ENCODE measurements at regions not wholly inside any gene's neighbourhood (a gene's known extent, or its start where the extent isn't known, plus 50 kb on each side); places are given as distances from the start of the nearest gene placed in this dataset.
"Not testable (repeated sequence)": the region's sequence is repeated elsewhere in the genome, so short reads cannot be mapped to it uniquely, and the experiment has no call there.

DNA sequence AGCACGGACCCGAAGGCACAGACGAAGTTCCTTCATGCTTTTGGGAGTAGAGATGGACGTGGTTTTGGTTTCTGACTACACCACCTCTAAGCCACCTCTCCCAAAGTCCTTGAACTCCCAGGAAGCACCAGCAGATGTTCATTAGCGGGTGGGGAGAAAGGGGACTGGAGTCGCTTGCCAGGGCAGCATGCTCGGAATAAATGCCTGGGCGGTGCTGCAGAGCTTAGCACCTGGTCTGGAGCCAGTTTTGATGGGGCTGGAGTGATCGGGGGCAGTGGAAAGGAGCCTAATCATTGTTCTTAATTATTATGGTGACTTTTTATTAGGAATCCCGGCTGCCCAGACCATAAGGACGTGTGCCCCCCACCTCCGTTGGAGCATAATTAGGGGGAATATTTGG, 220.8 kb downstream of the TFCP2L1 start:
- DNase-seq: no peak

DNA sequence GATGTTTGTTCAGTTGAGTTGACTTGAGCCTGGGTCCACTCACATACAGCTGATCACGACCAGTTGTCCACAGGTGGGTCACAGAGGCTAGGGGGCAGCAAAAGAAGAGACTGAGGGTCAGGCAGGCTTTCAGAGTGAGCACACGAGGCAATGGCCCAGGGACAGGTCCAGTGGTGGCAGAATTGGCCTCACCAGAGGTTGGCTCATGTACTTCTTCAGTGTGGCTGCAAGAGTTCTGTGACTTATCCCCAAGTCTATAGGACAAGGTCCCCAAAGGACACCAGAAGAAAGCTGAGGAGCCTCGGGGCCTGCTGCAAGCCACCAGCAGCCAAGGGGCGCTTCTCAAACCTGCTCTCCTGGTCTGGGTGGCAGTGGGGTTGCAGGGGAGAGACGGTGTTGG, 219.8 kb downstream of the TFCP2L1 start:
- DNase-seq: no peak

DNA sequence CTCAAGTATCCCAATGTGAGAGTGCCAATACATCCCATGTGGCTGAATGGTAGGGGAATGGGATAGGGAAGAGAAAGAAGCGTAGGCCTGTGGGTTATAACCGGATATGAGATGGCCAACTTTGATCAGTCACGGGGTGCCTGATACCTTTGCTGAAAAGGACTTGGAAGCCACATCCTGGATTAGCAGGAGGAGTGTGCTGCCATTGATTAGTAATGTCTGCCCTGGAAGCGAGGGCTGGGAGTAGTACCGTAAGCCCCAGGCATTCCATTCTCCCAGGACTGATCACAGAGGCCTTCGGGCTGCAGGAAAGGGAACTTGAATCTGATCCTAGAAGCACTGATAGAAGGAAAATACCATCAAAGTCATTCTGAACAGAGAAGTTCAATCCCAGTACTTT, 218.5 kb downstream of the TFCP2L1 start:
- DNase-seq: no peak

DNA sequence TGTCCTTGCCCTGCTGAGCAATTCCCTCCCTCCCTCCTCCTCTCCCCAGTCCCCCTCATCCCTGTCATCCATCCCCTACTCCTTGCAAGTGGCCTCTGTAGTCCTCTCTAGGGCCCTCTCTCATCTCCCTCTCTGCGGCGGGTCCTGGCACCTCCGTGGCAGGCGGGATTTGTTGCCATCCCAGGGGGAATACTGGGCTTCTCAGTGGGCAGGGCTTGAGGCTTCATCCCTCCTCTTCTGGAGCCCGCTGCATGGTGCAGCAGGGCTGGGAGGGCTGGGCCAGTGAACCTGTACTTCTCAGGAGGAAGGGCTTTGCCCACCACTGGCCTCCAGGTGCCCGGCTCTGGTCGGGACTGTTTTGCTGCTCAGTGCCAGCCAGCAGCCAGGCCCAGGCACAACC, 216.2 kb downstream of the TFCP2L1 start:
- no peak for DNase-seq

DNA sequence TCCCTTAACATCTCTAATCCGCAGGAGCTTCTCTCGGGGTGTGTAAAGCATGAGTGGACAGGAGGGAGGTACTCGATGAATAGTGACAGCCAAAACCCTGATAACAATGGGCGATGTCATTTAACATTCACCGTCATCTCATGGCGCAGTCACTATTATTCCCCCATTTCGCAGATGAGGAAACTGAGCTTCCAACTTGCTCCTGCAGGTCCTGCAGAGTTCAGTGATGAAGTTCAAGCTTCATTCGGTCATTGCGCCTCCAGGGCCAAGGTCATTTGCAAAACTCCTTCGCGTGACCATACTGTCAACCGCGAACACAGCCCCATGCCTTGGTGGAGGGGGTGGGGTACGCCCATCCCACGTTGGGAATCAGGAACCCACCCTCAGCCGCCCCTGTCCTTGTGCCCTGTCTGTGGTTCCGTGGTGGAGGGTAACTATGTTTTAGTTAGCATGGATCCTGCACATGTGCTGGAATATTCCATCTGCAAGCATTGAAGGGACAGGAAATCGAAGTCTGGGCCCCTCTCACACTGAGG, 215.5 kb downstream of the TFCP2L1 start:
- DNase-seq: no peak

DNA sequence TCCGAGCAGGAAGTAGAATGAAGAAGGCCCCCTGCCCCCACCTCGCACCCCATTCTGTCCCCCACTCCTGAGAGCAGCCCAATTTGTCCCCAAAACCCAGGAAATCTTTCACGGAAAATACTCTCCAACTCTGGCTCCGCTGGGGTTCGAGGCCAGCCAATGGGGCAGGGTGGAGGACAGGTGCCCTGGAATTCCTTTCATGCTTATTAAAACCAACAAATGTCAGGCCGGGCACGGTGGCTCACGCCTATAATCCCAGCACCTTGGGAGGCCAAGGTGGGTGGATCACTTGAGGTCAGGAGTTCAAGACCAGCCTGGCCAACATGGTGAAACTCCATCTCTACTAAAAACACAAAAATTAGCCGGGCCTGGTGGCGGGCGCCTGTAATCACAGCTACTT, 214.9 kb downstream of the TFCP2L1 start:
- not testable (repeated sequence) for DNase-seq

DNA sequence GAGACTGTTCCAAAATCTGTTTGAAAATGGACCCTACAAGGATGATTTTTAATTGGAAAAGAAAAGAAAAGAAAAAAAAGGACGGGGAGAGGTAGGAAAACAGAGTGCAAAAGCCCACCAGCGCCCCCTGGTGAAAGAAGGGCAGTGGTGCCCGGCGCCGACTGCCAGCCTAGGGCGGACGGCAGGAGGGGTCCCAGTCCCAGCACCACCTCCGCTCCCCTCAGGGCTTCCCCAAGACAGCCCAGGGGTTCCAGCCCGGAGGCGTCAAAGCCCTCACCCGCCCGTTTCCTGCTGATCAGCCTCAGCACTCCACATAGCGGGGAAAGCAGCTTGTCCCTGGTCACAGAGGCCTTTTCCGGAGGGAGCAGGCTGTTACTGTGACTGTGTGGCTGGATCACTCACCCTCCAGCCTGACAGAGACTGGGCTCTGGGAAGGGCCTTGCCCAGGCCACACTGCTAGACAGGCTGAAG, 213.9 kb downstream of the TFCP2L1 start:
- DNase-seq: no peak

DNA sequence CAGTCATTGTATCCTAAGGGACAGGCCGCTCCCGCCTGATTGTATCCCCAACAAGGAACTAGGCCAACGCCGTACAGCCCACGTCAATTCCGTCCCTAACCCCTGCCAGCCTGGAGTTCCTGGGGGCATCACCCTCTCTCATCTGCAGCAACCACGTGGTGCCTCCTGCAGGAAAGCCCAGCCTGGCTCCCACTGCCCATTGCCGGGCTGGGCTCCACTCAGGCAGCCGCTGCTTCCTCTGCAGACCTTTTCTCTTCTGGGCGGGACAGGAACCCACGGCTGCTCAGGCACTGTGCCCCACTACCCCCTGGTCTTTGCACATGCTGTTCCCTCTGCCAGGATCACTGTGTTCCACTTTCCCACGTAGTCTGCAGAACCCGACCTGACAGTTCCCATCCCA, 212.2 kb downstream of the TFCP2L1 start:
- no peak for DNase-seq

DNA sequence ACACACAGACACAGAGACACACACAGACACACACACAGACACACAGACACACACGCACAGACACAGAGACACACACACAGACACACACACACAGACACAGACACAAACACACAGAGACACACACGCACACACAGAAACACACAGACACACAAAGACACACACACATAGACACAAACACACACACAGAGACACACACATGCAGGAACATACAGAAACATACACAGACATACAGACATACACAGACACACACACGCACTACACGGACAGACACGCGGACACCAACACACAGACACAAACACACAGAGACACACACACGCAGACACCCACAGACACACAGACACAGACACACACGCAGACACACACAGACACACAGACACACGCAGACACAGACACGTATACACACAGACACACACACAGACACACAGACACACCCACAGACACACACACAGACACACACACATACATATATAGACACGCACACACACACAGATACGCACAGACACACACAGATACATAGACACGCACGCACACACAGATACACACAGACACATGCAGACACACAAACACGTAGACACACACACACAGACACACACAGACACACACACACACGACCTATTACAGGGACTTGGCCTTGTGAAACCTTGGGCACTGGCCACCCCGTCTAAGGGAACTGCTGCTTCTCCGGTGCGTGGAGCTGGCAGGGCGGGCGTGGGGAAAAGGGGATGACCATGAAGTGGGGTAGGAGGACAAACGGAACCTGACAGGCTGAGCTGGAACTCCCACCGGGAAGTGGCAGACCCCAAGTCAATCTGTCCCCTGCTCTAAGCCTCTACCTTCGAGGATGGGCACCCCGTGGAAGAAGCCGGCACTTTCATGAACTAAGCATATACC, 211.4 kb downstream of the TFCP2L1 start:
- DNase-seq: no peak

DNA sequence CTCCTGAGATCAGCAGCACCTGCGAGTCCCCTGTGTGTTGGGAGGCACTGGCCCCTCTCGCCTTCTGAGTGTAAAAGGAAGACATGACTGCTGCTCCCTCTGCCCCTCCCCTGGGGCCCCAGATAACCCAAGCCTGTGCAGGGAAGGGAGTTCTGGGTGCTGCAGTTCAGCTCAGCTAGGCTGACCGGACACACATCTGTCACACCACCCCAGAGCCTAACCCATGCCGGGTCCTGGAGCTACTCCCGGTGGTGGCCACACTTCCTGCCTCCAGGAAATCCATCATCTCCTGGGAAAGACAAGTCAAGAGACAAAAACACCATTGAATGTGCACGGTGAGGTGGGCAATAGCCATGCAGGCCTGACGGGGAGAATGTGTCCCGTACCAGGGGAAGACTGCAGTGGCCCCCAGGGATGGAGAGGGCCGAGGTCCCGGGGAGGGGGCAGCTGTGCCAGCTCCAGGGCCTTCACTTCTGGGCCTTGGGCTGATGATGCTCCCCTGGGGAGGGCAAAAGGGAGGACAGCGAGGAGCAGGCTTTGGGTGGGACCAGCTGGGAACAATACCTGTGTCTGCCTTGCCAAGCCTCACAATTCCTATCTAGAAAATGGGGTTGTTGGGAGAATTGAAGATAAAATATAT, 210.6 kb downstream of the TFCP2L1 start:
- DNase-seq: no peak

DNA sequence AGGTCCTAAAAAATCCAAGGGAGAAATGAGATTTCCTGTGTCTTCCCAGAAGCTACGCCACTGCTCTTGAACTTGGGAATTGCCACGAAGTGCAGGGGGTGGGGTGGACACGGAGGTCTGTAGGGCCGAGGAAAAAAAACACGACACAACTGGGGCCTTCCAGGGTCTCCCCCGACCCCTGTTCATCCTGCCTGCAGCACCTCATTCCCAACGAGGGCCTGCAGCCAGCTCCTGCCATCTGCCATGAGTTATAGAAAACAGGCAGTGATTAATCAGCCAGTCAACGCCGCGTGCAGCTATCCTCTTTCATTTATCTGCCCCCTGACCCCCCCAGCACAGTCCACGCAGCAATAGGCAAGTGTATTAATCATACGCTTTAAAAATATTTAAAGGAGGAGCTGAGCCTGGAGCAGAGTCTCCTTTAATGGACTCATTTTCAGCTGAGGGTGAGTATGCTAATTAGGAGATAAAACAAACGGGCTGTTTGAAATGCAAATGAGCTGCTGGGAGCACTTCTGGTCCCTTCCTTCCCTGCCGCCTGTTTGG, 209.9 kb downstream of the TFCP2L1 start:
- no peak for DNase-seq

DNA sequence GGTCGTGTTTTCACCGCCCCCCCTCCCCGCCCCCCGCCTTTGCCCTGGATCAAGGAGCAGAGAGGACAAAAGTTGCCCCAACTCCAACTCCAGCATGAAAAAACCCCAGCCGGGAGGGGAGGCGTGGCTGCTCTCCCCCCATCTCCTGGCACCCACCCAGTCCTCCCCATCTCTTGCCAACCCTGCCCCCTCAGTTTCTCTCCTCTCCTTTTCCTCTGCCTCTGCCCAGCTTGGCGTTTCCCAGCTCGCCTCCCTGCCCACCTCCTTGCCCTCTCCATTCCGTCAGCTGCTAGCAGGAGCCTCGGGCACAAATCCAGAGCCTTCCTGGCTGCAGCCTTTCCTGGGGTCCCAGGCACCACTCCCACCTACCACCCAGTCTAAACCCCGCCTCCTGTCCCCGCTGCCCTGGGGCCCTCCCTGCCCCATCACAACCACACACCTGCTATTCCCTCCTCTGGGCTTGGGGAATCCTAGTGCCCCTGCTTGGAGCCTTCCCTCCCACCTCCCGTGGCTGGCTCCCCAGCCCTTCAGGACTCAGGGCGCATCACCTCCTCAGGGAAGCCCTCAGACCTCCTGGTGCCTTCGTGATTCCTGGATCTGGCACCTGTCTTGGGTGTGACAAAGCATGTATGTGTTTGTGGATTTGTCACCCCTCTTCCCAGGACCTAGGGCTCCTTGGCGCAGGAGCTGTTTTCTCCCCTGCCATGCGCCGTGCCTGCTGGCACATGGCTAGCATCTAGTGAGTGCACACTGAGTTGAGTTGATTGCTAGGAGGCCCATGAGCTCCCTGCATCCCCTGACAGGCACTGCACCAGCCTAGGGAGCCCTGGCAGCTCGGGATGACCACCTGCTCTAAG, 209.1 kb downstream of the TFCP2L1 start:
- no peak for DNase-seq

DNA sequence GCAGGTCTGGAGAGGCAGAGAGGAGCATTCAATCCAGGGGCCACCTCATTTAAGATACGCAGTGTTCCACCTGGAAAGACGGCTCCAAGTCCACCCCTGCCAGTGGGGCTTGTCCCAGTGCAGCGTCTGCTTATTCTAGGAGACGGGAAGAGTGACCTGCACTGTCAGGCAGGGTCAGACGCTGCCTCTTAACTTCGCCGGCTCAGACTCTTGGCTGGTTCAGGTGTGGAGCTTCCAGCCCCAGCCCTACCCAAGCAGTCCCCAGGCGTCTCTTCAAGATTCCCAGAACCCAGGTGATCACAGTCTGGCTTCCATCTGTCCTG, 208.5 kb downstream of the TFCP2L1 start:
- DNase-seq: no peak

DNA sequence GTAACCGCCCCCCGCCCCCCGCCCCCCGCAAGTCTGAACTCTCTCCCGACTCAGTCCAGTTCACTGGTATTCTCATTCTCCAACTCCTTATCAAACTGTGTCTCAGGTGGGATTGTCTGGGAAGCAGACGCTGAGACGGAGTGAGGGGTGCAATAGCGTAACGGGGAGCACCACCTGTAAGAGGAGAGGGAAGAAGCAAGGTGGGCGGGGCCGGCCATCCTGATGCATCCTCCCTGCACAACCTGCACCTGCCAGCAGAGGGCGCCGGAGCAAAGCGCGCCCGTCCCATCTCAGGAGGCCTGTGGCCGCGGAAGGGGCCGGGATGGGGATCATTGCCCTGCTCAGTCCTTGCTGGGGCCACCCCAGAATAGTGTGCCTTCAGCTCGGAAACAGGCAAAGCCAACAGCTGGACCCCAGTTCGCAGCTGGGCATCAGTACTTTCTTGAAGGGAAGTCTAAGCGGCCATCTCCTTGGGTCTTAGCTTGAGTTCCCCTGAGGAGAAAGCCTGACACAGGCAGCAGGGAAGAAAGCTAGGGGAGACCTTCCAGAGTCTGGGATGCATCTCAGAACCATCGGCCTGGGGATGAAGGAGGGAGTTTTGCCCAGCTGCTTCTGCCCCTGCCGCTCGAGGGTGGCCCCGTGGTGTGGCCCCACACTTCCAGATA, 208.0 kb downstream of the TFCP2L1 start:
- peak; percentile 40 to 42 for DNase-seq

DNA sequence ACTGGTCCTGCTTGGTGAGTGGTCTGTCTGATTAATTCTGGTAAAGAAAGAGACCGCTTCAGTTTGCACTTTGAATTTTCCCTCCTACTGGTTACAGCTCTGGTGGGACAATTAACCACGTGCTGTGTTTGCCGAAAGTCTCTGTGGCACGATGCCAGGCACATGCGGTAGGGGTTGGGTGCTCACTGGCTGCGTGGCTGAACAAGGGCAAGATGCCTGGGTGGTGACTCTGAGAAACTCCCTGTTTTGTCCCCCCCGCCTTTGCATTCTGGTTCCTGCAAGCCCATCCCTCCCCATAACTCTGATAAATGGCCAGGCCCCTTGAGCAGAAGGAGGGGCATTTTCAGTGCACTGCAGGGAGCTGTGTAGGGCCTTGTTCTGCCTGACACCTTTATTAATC, 206.1 kb downstream of the TFCP2L1 start:
- DNase-seq: no peak

DNA sequence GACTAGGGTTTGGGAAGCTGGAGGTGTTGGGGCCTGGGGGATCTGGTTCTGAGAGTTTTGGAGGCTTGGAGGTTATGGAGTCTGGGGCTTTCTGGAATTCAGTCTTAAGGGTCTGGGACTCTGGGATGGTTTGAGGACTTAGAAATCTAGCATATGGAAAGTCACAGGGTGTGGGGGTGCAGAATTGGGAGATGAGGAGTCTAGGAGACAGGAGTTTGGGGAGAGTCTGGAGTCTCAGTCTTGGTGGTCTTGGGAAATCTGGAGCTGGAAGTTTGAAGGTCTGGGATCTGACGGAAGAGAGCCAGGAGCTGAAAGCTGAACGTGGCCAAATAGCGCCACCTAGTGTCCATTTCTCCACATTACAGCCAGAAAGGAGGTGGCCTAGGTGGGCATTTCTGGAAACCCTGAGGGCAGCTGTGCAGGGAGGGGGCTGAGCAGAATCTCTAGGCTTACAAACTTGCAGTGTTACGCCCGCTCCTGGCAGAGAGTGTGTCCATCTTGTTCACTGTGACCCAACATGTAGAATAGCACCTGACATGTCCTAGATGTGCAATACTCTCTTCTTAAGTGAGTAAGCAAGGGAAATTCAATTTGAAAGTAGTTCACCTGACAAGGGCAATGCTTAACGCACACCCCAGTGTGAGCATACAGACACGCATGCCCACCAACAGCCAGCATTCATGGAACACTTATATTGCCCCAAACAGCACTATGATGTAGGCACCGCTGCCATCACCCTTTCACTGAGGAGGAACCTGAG, 204.8 kb downstream of the TFCP2L1 start:
- peak; percentile 8 to 9 for DNase-seq

DNA sequence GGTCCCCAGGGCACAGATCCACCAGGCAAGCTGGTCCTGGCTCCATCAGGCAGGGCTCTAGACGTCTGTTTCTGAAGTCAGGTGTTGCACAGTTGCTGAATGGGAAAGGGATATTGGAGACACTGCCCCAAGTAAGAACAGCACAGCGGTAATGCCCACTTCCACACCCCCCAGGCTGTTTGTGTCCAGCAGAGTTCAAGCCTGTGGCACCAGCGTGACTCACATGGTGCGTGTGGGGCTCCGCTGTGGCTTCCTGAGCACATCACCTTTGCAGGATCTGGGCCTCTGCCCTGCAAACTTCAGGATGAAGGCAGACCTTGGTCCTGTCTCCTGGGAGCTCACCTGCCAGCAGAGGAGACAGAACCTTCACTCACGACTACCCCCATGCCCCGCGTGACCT, 203.3 kb downstream of the TFCP2L1 start:
- no peak for DNase-seq

DNA sequence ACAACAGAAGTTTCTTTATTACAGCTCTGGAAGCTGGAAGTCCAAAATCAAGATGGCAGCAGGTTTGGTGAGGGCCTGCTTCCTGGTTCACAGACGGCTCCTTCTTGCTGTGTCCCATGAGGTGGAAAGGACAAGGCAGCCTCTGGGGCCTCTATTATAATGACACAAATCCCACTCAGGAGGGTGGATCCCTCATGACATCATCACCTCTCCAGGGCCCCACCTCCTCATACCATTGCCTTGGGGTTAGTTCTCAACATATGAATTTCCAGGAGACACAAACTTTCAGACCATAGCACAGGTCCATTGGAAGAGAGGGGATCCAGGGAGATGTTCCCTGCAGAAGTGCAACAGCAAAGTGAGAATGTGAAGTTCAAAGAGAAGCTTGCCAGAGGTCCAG, 202.8 kb downstream of the TFCP2L1 start:
- no peak for DNase-seq

DNA sequence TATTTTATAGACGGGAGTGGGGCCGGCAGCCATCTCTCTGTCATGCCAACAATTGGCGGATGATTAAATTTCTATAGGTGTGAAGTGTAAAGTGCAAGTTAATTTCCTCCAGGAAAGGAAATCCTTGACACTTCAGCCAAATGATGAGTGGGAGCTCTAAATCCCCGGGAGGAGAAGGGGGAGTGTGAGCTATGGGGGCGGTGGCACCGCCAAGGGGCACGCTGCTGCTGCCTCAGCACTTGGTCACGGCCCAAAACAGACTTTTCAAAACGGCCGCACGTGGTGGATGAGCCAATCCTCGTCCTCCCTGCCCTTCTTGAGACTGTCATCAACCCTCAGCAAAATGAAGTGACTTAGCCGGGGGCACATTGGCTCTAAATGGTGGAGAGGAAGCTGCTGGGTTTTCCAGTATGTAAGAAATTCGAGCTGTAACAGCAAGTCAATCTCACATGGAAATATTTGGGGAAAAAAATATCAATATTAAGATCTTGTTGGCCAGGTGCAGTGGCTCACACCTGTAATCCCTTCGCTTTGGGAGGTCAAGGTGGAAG, 200.8 kb downstream of the TFCP2L1 start:
- no peak for DNase-seq

DNA sequence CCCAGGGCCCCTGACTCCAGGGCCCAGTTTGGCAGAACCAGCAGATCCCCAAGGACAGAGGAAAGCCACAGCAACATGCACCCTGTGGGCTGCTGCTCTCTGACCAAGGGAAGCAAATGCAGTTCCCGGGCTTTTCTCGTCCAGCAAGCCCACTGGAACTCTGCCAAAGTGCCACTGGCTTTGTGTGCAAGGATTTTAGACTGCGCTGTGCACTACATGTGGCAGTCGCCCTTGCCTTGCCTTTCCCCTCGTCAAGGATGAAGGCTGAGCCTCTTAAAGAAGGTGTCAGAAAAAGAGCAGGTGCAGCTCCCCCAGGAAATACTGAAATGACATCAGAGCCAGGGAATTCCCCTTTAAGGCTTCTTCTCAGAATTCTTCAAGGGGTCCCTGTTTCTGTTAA, 199.2 kb downstream of the TFCP2L1 start:
- no peak for DNase-seq

DNA sequence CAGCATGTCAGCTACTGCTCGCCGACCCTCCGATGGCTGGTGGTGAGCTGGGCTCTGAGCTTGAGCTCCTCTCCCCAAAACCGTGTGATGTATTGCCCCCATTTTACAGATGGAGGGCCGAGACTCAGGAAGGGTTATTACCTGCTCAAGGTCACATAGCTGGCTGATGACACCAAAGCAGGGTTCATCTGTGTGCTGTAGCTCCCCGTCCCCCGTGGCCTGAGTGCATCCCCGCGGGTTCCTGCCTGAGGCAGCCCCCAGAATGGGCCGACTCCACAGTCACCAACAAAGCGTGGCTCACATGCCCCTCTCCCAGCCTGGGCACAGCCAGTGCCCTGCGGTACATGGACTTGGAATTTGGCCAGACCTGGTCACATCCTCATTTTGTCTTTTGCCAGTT, 198.6 kb downstream of the TFCP2L1 start:
- no peak for DNase-seq
